GM19328 (cell line): ENCODE measurements at regions not wholly inside any gene's neighbourhood (a gene's known extent, or its start where the extent isn't known, plus 50 kb on each side); places are given as distances from the start of the nearest gene placed in this dataset.
"Not testable (repeated sequence)": the region's sequence is repeated elsewhere in the genome, so short reads cannot be mapped to it uniquely, and the experiment has no call there.

Experiments used
- ATAC-seq: cut with Tn5 transposase; IDR thresholded peaks from one replicate; pipeline ENCODE4 v1.9.1; 2021; ENCODE audit warnings: mild to moderate bottlenecking, moderate library complexity; ENCODE audit not compliant: unreplicated experiment

GRCh38 chr13:89982407-89983095 is 1364.9 kb upstream of the MIR17HG start:
- no peak for ATAC-seq

DNA sequence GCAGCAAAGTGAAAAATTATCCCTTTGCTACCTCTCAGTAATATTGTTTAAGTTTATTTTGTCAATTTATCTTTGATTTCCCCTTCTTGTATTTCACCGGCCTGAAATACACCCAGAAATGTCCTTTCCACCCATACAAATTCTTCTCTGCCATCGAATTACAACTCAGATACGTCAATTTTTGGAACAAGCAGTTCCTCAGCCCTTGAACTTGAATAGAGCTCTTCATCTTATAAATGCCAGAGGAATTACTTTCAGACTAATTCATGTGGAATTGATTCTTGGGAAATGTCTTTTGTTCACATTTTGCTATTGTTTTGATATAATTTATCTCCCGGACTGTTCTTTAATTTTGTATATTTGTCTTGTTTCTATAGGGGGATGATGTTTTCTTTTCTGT is 1359.3 kb upstream of the MIR17HG start:
- no peak for ATAC-seq

DNA sequence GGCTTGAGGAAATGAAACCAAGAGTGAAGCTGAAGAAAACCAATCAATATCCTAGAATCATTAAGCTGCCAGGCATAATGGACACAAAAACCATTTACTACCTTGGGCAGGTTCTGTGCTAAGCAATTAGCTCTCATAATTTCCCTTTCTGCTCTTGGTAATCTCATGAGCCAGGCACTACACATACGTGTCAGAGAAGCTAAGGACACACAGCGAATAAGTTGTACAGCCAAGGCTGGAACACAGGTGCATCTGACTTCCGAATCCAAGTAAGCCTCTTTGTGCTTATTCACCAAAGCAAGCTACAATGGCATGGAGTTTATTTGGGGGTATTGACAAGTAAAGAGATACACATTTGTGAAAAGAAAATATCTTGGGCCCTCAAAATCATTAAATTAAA is 1343.9 kb upstream of the MIR17HG start:
- ATAC-seq, result no peak

DNA sequence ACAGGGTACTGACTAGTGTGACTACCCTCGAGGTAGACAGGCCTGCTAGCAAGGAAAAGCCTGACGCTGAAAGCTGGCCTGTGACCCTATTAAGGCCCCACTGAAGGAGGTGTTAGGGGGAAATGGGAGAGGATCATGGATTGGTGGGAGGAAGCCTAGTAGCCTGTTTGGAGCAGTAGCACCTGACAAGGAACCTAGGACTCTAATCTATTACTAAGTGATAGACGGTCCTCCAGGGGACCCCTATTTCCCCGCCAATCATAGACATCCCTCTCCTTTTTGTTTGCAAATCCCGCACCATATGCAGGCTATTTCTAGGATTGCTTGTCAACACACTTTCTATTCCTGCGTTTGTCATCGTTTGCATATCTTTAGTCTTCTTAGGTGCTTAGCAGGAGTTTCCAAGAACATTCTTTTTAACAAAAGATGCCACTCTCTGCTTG is 1338.8 kb upstream of the MIR17HG start:
- ATAC-seq, result no peak

DNA sequence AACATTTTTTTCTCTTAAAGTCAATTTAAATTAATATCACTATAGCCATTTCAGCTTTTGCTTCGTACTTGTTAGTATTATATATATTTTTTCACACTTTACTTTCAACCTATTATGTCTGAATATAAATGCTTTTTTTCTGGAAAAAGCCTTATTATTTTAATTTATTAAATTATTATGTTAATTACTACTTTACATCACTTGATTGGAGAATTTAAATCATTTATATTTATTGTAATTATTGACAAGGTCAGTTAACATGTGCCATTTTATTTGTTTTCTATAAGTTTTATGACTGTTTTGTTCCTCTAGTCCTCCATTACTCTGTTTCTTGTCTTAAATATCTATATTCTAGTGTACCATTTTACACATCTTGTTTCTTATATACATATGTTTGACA is 1333.4 kb upstream of the MIR17HG start:
- no peak for ATAC-seq

DNA sequence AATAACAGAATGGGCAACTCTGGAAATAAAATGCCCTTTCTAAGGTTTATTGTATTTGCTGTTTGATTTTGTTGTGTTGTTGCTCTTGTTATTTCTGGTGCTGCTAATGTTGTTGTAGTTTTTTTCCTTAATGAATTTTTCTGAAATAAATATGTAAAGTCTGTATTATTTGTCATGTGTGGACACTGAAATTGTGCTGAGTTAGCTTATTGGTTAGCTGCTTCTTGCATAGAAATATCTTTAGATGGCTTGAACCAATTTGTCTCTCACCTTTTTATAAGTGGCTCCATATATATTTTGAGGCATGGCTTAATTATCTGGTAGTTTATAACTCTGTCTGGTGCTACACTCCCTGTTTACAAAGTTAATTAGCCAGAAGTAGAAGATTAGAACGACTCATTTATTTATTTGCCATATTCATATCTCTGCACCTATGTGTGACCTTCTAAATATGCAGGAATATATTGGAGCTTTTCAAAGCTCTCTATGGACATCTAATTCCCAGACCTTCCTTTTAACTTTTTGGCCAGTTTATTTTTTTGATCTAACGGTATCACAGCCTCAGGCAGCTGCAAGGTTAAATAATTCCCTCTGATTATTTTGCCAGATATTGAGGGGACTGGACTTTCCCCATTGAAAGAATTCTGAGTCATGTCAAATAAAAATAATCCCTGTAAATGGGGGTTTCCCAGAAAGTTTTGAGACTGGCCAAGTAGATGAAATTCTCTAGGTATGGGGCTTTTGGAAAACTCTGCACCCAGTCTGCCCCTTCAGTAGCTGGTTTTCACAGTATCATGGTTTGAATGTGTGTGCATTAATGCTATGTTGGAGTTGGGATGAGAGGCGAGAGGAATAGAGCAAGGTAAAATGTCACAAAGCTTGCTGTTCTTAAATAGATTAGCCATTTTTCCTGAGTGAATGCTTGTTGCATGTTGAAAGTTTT is 1331.7 kb upstream of the MIR17HG start:
- ATAC-seq, result no peak

DNA sequence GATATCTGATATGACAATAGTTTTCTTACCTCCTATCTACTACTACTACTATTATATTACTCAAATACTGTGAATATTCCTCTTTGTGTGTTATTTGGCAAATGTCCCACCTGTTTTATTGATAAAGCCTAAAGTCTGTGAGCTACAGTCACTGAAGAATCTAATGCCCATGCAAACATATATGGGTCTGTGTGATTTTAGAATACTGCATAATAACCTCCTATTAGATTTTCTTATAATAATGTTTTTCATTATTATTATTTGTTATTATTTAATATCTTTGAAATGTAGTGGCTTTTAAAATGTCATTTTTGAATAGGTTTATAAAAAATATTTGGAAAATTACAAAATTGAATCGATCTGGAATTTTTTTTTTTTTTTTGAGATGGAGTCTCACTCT is 1330.8 kb upstream of the MIR17HG start:
- ATAC-seq, result no peak

DNA sequence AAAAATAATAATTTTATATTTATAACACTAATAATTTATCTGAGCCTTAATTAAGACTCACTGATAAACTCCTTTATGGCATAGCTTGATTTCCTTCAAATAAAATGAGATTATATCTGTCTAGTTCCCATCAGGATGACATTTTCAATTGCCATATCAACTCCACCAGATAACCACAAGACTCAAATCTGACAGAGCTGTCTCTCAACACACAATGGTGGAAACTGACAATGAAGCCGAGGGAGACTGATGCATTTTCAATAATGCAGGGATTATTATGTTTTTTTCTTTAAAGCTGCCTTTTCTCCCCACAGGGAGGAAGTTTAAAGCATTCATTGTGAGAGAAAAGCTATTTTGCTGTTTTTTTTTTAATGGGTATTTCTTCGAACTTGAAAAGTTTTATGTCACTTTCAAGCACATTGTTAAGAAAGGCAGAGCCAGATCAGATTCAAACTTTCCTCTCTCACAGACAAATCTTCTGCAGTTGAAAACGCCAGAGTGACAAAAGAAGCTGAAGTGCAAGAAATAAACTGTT is 1326.9 kb upstream of the MIR17HG start:
- ATAC-seq, result no peak

DNA sequence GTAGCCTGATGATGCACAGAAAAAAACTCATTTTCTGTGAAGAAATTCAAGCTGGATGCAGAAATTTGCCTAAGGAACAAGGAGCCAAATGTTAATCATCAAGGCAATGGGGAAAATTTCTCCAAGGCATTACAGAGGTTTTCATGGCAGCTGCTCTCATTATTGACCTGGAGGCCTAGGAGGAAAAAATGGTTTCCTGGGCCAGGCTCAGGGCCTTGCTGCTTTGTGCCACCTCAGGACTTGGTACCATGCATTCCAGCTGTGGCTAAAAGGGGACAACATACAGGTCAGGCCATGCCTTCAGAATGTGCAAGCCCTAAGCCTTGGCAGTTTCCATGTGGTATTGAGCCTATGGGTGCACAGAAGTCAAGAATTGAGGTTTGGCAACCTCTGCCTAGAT is 1320.1 kb upstream of the MIR17HG start:
- no peak for ATAC-seq

- ATAC-seq, result no peak
Observed at GRCh38 chr13:90032313-90032712, 1315.2 kb upstream of the MIR17HG start.

DNA sequence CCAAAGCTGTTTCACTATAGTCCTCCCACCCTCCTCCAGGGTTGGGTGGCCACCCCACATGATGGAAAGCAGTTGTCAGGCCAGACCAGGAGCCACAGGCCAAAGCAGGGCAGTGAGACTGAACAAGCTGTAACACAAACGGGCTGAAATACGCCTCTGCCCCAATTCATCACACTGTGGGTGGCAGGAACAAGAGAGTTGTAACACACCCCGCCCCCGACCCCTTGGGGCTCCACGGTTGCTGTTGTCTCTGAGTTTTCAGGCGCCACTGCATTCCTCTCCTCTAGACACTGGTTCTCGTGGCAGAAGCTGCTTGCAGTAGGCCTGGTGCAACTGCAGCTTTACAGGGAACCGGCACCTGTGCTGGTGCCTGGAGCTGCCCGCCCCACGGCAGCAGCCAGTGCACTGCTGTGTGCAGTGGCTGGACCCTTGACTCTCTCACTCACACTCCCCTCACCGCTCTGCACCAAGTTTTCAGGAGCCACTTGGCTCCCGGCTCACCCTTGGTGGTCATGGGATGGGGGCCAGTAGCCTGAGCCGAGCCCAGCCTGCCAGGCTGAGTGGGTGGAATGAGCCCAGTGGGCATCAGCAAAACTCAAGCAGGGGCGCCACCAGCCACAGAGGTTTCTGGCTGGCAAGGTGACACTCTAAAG is 1314.5 kb upstream of the MIR17HG start:
- no peak for ATAC-seq

GRCh38 chr13:90039516-90039915 is 1308.0 kb upstream of the MIR17HG start:
- no peak for ATAC-seq

- ATAC-seq, result no peak
Observed at GRCh38 chr13:90047600-90047999, 1299.9 kb upstream of the MIR17HG start.

DNA sequence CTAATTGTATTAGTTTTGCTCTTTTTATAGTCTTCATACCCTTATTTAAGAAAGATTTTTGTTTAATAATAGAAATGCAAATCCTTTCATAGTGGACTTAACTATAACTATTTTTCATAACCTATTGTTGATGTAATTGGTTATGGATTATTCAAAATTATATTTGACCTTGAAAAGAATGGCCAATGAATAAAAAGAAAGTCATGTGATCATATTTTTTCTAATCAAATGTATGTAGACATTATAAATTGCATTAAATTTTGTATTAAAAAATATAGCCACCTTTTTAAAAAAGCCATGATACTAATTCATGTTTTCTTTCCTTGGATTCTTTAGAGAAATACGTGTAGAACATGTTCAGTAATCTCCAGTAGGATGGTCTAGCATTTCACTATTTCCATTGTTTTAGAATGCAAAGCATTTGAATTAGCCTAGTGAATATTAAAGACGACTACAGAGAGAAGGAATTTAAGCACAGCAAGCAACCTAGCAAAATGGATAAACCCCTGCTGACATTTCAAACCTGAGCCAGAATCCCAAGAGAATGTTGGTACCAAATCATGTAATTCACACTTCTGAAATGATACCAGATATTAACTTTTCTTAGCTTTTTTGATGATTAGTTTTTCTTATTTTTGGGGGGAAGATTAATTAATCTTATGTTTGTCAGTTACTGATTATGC is 1297.4 kb upstream of the MIR17HG start:
- ATAC-seq, result no peak

GRCh38 chr13:90055121-90055520 is 1292.4 kb upstream of the MIR17HG start:
- no peak for ATAC-seq

- no peak for ATAC-seq
Observed at GRCh38 chr13:90055760-90056159, 1291.7 kb upstream of the MIR17HG start.

DNA sequence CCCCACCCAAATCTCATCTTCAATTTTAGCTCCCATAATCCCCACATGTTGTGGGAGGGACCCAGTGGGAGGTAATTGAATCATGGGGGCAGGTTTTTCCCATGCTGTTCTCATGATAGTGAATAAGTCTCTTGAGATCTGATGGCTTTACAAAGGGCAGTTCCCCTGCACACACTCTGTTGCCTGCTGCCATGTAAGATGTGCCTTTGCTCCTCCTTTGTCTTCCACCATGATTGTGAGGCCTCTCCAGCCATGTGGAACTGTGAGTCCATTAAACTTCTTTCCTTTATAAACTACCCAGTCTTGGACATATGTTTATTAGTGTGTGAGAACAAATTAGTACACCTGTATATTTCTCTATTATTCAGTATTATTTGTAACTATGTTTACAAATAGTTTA is 1283.3 kb upstream of the MIR17HG start:
- not testable (repeated sequence) for ATAC-seq

DNA sequence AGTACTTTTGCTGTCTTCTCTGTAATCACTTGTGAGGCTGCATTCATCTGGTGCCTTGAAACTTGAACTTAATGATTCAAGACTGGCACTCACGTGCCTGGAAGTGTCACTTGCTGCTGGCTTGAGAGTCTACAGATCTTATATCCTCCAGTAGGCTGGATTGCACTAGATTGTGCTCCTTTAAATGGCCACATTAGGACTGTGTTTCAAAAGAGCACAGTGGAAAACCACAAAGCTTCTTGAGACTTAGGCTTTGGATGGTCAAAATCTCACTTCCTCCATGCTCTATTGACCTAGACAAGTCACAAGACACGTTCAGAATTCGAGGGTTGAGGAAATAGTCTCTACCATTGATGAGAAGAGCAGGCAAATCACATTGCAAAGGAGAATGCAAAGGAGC is 1278.8 kb upstream of the MIR17HG start:
- no peak for ATAC-seq

DNA sequence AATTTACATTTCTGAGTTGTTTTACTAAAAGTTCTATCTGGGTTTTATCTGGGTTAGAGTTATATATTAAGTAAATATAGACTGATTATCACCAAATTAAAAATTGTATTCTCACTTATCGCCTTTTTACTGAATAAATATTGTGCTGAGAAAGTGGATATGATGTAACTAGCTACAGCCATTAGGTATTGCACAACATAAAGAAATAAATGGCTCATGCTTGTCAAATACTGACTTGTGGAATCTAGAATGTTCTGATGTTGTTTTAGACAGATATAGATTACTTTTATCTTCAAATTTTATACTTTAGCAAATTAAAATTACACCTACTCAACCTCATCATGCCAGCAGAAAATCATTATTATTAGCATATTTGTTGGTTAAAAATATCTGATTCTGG is 1277.1 kb upstream of the MIR17HG start:
- ATAC-seq, result no peak

- no peak for ATAC-seq
Observed at GRCh38 chr13:90070837-90071525, 1276.5 kb upstream of the MIR17HG start.
